NCI-H1694 (cell line): ENCODE measurements at regions not wholly inside any gene's neighbourhood (a gene's known extent, or its start where the extent isn't known, plus 50 kb on each side); places are given as distances from the start of the nearest gene placed in this dataset.
A peak's percentile ranks its signal among the peaks of the same experiment; 100 is the strongest.

Experiments
- DNase-seq: peaks from one replicate; lab custom pipeline; 2025; lab: John Stamatoyannopoulos, UW

- DNase-seq: no peak
Observed at GRCh38 chr3:35946854-35947515, 307.7 kb downstream of the ARPP21 start.

GRCh38 chr3:35950021-35950420 lies 310.7 kb downstream of the ARPP21 start:
- DNase-seq: no peak

- DNase-seq: no peak
Observed at GRCh38 chr3:35954413-35954812, 315.1 kb downstream of the ARPP21 start.

GRCh38 chr3:35965908-35966307 lies 326.6 kb downstream of the ARPP21 start:
- DNase-seq: peak; percentile 2

- no peak for DNase-seq
Observed at GRCh38 chr3:35966629-35967464, 327.5 kb downstream of the ARPP21 start.

- DNase-seq: no peak
Observed at GRCh38 chr3:35968043-35968622, 328.8 kb downstream of the ARPP21 start.

- DNase-seq: no peak
Observed at GRCh38 chr3:35969406-35969805, 330.1 kb downstream of the ARPP21 start.

- DNase-seq: no peak
Observed at GRCh38 chr3:35970793-35971192, 331.5 kb downstream of the ARPP21 start.

GRCh38 chr3:35971686-35972085 lies 332.4 kb downstream of the ARPP21 start:
- no peak for DNase-seq

GRCh38 chr3:35974872-35975271 lies 335.5 kb downstream of the ARPP21 start:
- no peak for DNase-seq

- DNase-seq: no peak
Observed at GRCh38 chr3:35986161-35986560, 346.8 kb downstream of the ARPP21 start.

- no peak for DNase-seq
Observed at GRCh38 chr3:35987386-35987785, 348.1 kb downstream of the ARPP21 start.

GRCh38 chr3:35992041-35992440 lies 352.7 kb downstream of the ARPP21 start:
- DNase-seq: no peak

- no peak for DNase-seq
Observed at GRCh38 chr3:36011791-36012190, 368.5 kb upstream of the STAC start.

- no peak for DNase-seq
Observed at GRCh38 chr3:36013425-36013824, 366.9 kb upstream of the STAC start.

- no peak for DNase-seq
Observed at GRCh38 chr3:36025232-36025631, 355.1 kb upstream of the STAC start.

GRCh38 chr3:36032180-36033047 lies 347.9 kb upstream of the STAC start:
- DNase-seq: no peak

GRCh38 chr3:36058404-36059030 lies 321.8 kb upstream of the STAC start:
- DNase-seq: no peak

- DNase-seq: no peak
Observed at GRCh38 chr3:36060950-36061349, 319.4 kb upstream of the STAC start.

GRCh38 chr3:36063992-36064391 lies 316.3 kb upstream of the STAC start:
- no peak for DNase-seq

GRCh38 chr3:36065321-36065720 lies 315.0 kb upstream of the STAC start:
- DNase-seq: no peak

GRCh38 chr3:36075491-36075890 lies 304.8 kb upstream of the STAC start:
- no peak for DNase-seq
